H1 (cell line): ENCODE measurements at regions not wholly inside any gene's neighbourhood (a gene's known extent, or its start where the extent isn't known, plus 50 kb on each side); places are given as distances from the start of the nearest gene placed in this dataset.

Experiments
- CTCF ChIA-PET: fragments of 300-600 bp; sonication (Branson Sonifier 250); formaldehyde crosslinking; loops from one replicate; lab custom pipeline; 2021; ENCODE audit not compliant: partially characterized antibody; lab: Charles Lee
- POLR2A ChIA-PET: fragments of 300-600 bp; sonication (Branson Sonifier 250); formaldehyde crosslinking; loops from one replicate; lab custom pipeline; 2021; ENCODE audit warnings: inconsistent platforms; ENCODE audit not compliant: partially characterized antibody; lab: Charles Lee
- DNase-seq, 2 experiments: peaks; one replicate each; pipeline versions ENCODE4 v3.0.0 to v3.0.0-alpha.2; 2010 to 2022; ENCODE audit warnings: low spot score in 2 of 2, low read depth in 1 of 2, mixed read lengths in 1 of 2
- FAIRE-seq: peaks from 2 replicates; lab custom pipeline; 2011; peaks lifted over from hg19 to GRCh38; lab: Jason Lieb, UNC
- H2AFZ ChIP-seq: 2 replicates; pipeline ENCODE4 v1.8.1; 2012; ENCODE audit warnings: low read length, inconsistent platforms
- H2AK5ac ChIP-seq: 2 replicates; pipeline ENCODE4 v1.6.1; 2013; ENCODE audit warnings: low read depth, low read length
- H2BK120ac ChIP-seq: replicated peaks from 2 replicates; pipeline ENCODE3; 2013; ENCODE audit warnings: low read depth, low read length, inconsistent platforms
- H2BK12ac ChIP-seq: 2 replicates; pipeline ENCODE4 v1.6.1; 2013; ENCODE audit warnings: low read depth, low read length
- H2BK15ac ChIP-seq: 2 replicates; pipeline ENCODE4 v1.6.1; 2013; ENCODE audit warnings: low read length
- H2BK20ac ChIP-seq: 2 replicates; pipeline ENCODE4 v1.6.1; 2013; ENCODE audit warnings: low read length
- H2BK5ac ChIP-seq: 2 replicates; pipeline ENCODE4 v1.6.1; 2013; ENCODE audit warnings: low read depth, low read length
- H3K14ac ChIP-seq: 2 replicates; pipeline ENCODE4 v1.6.1; 2013; ENCODE audit warnings: inconsistent platforms; ENCODE audit not compliant: insufficient read length
- H3K18ac ChIP-seq: 2 replicates; pipeline ENCODE4 v1.6.1; 2013; ENCODE audit warnings: low read length; ENCODE audit errors: extremely low read depth
- H3K23ac ChIP-seq: 2 replicates; pipeline ENCODE4 v1.6.1; 2013; ENCODE audit warnings: inconsistent platforms; ENCODE audit not compliant: insufficient read length
- H3K23me2 ChIP-seq: 2 replicates; pipeline ENCODE4 v1.6.1; 2013; ENCODE audit warnings: low read depth, low read length
- H3K27ac ChIP-seq: 2 replicates; pipeline ENCODE4 v1.6.1; 2011; ENCODE audit warnings: low read depth, low read length, inconsistent platforms
- H3K27me3 ChIP-seq, 4 experiments: replicated peaks in 1 of 4; 1 replicate in 1 of 4; 2 replicates in 3 of 4; pipeline versions ENCODE4 v1.6.1 to v1.8.1; 2011 to 2013; ENCODE audit warnings: low read length in 3 of 4, mild to moderate bottlenecking in 3 of 4, inconsistent platforms in 2 of 4, mixed read lengths in 2 of 4, moderate library complexity in 1 of 4; ENCODE audit not compliant: control insufficient read depth in 3 of 4, insufficient read depth in 3 of 4; ENCODE audit errors: extremely low read depth in 1 of 4
- H3K36me3 ChIP-seq, 4 experiments: 2 replicates each; pipeline versions ENCODE4 v1.6.1 to v1.8.1; 2011 to 2013; ENCODE audit warnings: mild to moderate bottlenecking in 4 of 4, low read length in 3 of 4, moderate library complexity in 2 of 4, control low read depth in 1 of 4, inconsistent platforms in 1 of 4; ENCODE audit not compliant: insufficient read depth in 4 of 4, control insufficient read depth in 2 of 4
- H3K4ac ChIP-seq: replicated peaks from 2 replicates; pipeline ENCODE3; 2013; ENCODE audit warnings: low read length, low read depth, mixed read lengths, inconsistent platforms; ENCODE audit not compliant: insufficient read length
- H3K4me1 ChIP-seq, 4 experiments: replicated peaks in 1 of 4; 1 replicate in 1 of 4; 2 replicates in 3 of 4; pipeline versions ENCODE4 v1.6.1 to v1.8.1; 2011 to 2013; ENCODE audit warnings: low read length in 3 of 4, inconsistent platforms in 2 of 4, mixed read lengths in 1 of 4; ENCODE audit not compliant: insufficient read depth in 4 of 4, control insufficient read depth in 3 of 4
- H3K4me2 ChIP-seq, 2 experiments: 2 replicates each; pipeline versions ENCODE4 v1.6.1 to v1.8.1; 2011 to 2013; ENCODE audit warnings: low read depth in 2 of 2, low read length in 2 of 2, control low read depth in 1 of 2, inconsistent platforms in 1 of 2, mild to moderate bottlenecking in 1 of 2; ENCODE audit not compliant: insufficient read depth in 1 of 2
- H3K4me3 ChIP-seq, 4 experiments: fragments of 200-600, 300-600 bp in 1 of 4; sonication (generic), shearing (Covaris generic), sonication (Bioruptor Twin) in 1 of 4; 2 replicates each; pipeline versions ENCODE4 v1.5.1 to v1.8.1; 2011 to 2016; ENCODE audit warnings: low read length in 4 of 4, low read depth in 3 of 4, control low read depth in 2 of 4, inconsistent platforms in 2 of 4, mild to moderate bottlenecking in 2 of 4, mixed read lengths in 1 of 4, moderate library complexity in 1 of 4; ENCODE audit not compliant: insufficient read depth in 2 of 4; ENCODE audit errors: extremely low read depth in 1 of 4
- H3K56ac ChIP-seq: replicated peaks from 2 replicates; pipeline ENCODE3; 2013; ENCODE audit warnings: low read depth, mild to moderate bottlenecking, mixed read lengths, low read length, inconsistent platforms; ENCODE audit not compliant: insufficient read length
- H3K79me1 ChIP-seq: 2 replicates; pipeline ENCODE4 v1.6.1; 2013; ENCODE audit warnings: low read depth, low read length, control low read depth
- H3K79me2 ChIP-seq, 2 experiments: 2 replicates each; pipeline versions ENCODE4 v1.6.1 to v1.8.1; 2012 to 2013; ENCODE audit warnings: low read length in 2 of 2, mild to moderate bottlenecking in 2 of 2, inconsistent platforms in 1 of 2; ENCODE audit not compliant: insufficient read depth in 2 of 2, control insufficient read depth in 1 of 2
- H3K9ac ChIP-seq, 4 experiments: replicated peaks in 1 of 4; 1 replicate in 1 of 4; 2 replicates in 3 of 4; pipeline versions ENCODE4 v1.6.1 to v1.8.1; 2011 to 2013; ENCODE audit warnings: low read depth in 3 of 4, low read length in 3 of 4, control low read depth in 2 of 4, mild to moderate bottlenecking in 2 of 4, moderate library complexity in 2 of 4, inconsistent platforms in 1 of 4; ENCODE audit errors: extremely low read depth in 1 of 4
- H3K9me3 ChIP-seq, 2 experiments: 2 replicates each; pipeline versions ENCODE4 v1.6.1 to v1.8.1; 2012 to 2013; ENCODE audit warnings: mild to moderate bottlenecking in 2 of 2, moderate library complexity in 2 of 2, control low read depth in 1 of 2, inconsistent platforms in 1 of 2, low read depth in 1 of 2, low read length in 1 of 2, mixed read lengths in 1 of 2; ENCODE audit not compliant: insufficient read depth in 2 of 2
- H4K20me1 ChIP-seq, 2 experiments: replicated peaks in 1 of 2; 2 replicates each; pipeline versions ENCODE3 to v1.8.1; 2011 to 2013; ENCODE audit warnings: inconsistent platforms in 2 of 2, low read length in 2 of 2, mild to moderate bottlenecking in 1 of 2; ENCODE audit not compliant: insufficient read depth in 2 of 2, control insufficient read depth in 1 of 2
- H4K5ac ChIP-seq: 2 replicates; pipeline ENCODE4 v1.6.1; 2013; ENCODE audit warnings: low read length, low read depth, mixed read lengths, inconsistent platforms; ENCODE audit not compliant: insufficient read length
- H4K8ac ChIP-seq: 2 replicates; pipeline ENCODE4 v1.8.0; 2013; ENCODE audit warnings: mild to moderate bottlenecking, moderate library complexity, low read length, inconsistent platforms; ENCODE audit not compliant: insufficient read depth; ENCODE audit errors: extremely low read depth
- H4K91ac ChIP-seq: replicated peaks from 2 replicates; pipeline ENCODE3; 2013; ENCODE audit warnings: low read length, mixed read lengths, inconsistent platforms; ENCODE audit not compliant: insufficient read length
- BACH1 ChIP-seq: IDR thresholded peaks from 2 replicates; pipeline ENCODE4 v1.6.1; 2012; ENCODE audit warnings: low read length, improper control_type of control experiment
- BCL11A ChIP-seq, 2 experiments: IDR thresholded peaks; one replicate each; pipeline ENCODE4 v1.6.1; 2011; ENCODE audit warnings: low read depth in 2 of 2, low read length in 2 of 2, mild to moderate bottlenecking in 2 of 2
- CHD2 ChIP-seq: IDR thresholded peaks from 2 replicates; pipeline ENCODE4 v1.6.1; 2012; ENCODE audit warnings: low read length, improper control_type of control experiment
- PHF8 ChIP-seq: fragments of 200-600 bp; sonication (generic); conservative IDR thresholded peaks from 2 replicates; pipeline ENCODE4 v1.7.1; 2012; ENCODE audit warnings: low read depth, mild to moderate bottlenecking, inconsistent platforms, low read length, moderate library complexity
- WGBS, 2 experiments: shearing (Covaris generic) in 1 of 2; methylation state at CpG; one replicate each; pipeline versions ENCODE4 v1.1.6 to v1.1.7; 2013 to 2015; ENCODE audit warnings: low lambda C conversion rate in 2 of 2, mixed read lengths in 2 of 2, inconsistent platforms in 1 of 2, low coverage in 1 of 2, missing lambda C conversion rate in 1 of 2; ENCODE audit not compliant: insufficient replicate concordance in 2 of 2, insufficient coverage in 1 of 2, insufficient read length in 1 of 2; ENCODE audit errors: extremely low coverage in 1 of 2, missing lambda C conversion rate in 1 of 2; 5-methylcytosine and 5-hydroxymethylcytosine counted together

DNA sequence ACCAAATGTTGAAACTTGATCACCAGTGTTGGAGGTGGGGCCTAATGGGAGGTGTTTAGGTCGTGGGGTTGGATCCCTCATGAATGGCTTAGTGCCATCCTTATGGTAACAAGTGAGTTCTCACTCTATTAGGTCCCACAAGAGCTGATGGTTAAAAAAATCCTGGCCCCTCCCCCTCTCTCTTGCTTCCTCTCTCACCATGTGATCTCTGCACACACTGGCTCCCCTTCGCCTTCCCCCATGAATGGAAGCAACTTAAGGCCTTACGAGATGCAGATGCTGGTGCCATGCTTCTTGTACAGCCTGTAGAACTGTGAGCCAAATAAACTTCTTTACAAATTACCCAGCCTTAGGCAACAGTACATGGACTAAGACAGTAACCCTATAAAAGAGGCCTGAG, 62.7 kb downstream of the PPP1R3C start:
- FAIRE-seq: no peak

More for the DNA sequence above, 62.7 kb downstream of the PPP1R3C start:
- POLR2A ChIA-PET: no interaction called here
- H2AFZ ChIP-seq: peak overlapping the region; percentile 90
- H3K56ac ChIP-seq: no peak overlapping the region
- no peak overlapping the region for H2BK12ac ChIP-seq
- no peak overlapping the region for H3K4me3 ChIP-seq
- no peak for DNase-seq
- H3K9me3 ChIP-seq: no peaks in the 10 kb centered on the region
- no peaks in the 10 kb centered on the region for H3K23me2 ChIP-seq
- H3K79me2 ChIP-seq: no peaks in the 10 kb centered on the region
- no peak overlapping the region for H2BK15ac ChIP-seq
- no peak overlapping the region for H3K4me2 ChIP-seq
- no peak overlapping the region for H3K9ac ChIP-seq
- H3K14ac ChIP-seq: no peak overlapping the region
- no peak overlapping the region for H2BK5ac ChIP-seq
- no peaks in the 10 kb centered on the region for H3K36me3 ChIP-seq
- no peak overlapping the region for H2AK5ac ChIP-seq
- no peak overlapping the region for H3K23ac ChIP-seq
- TF ChIP-seq CHD2: no peak
- no peak for TF ChIP-seq BCL11A (IDR thresholded peaks at IDR 0.05; ENCODE audit: low read depth in 2 of 2, low read length in 2 of 2)
- TF ChIP-seq BACH1: no peak
- TF ChIP-seq PHF8: no peak
- no peaks in the 10 kb centered on the region for H3K79me1 ChIP-seq
- WGBS, 2 experiments: 85% methylated on average over 3 of the region's 3 CpGs; no CpG with 5 or more reads in 1 of the 2 experiments
- H3K27me3 ChIP-seq: no peaks in the 10 kb centered on the region
- no peak overlapping the region for H2BK20ac ChIP-seq
- H4K5ac ChIP-seq: no peak overlapping the region
- no peaks in the 10 kb centered on the region for H4K20me1 ChIP-seq
- H2BK120ac ChIP-seq: no peak overlapping the region
- H3K27ac ChIP-seq: no peak overlapping the region
- H4K91ac ChIP-seq: no peak overlapping the region
- no peak overlapping the region for H4K8ac ChIP-seq
- CTCF ChIA-PET: no interaction called here
- H3K4me1 ChIP-seq: no peaks in the 10 kb centered on the region
- no peak overlapping the region for H3K18ac ChIP-seq
- H3K4ac ChIP-seq: no peak overlapping the region
